ENCODE measurements at regions not wholly inside any gene's neighbourhood (a gene's known extent, or its start where the extent isn't known, plus 50 kb on each side); places are given as distances from the start of the nearest gene placed in this dataset.
"Not testable (repeated sequence)": the region's sequence is repeated elsewhere in the genome, so short reads cannot be mapped to it uniquely, and the experiment has no call there.

- intact Hi-C loops (cut with DNase I): no loop called here
- no peak for TF ChIP-seq EP300 (IDR thresholded peaks at IDR 0.05)
- no peak for TF ChIP-seq CTCF (IDR thresholded peaks at IDR 0.05)
- no peak for TF ChIP-seq POLR2AphosphoS5 (IDR thresholded peaks at IDR 0.05)
- TF ChIP-seq POLR2A (IDR thresholded peaks at IDR 0.05; ENCODE audit: low read depth): no peak
- Histone ChIP-seq H3K4me1 (no peaks in the 10 kb centered on the region), H3K27ac (replicated peaks in 1 of 4) (no peak overlapping the region), H3K9me3 (peaks cover 0 to 9% (median 0%) of the 10 kb centered on the region in 4 donors), H3K36me3 (no peaks in the 10 kb centered on the region), H3K4me3 (no peak overlapping the region), H3K27me3 (no peaks in the 10 kb centered on the region)
- DNase-seq (ENCODE audit: extremely low spot score): no peak
- WGBS: 55% methylated on average over 10 of the region's 10 CpGs
Observed at GRCh38 chr5:82984786-82985735, 92.1 kb downstream of the TMEM167A start.

- 83% methylated on average over 2 of the region's 2 CpGs for WGBS
- TF ChIP-seq POLR2AphosphoS5 (IDR thresholded peaks at IDR 0.05) (no peak), EP300 (IDR thresholded peaks at IDR 0.05) (no peak), POLR2A (IDR thresholded peaks at IDR 0.05; ENCODE audit: low read depth) (no peak), CTCF (IDR thresholded peaks at IDR 0.05) (no peak)
- no peaks in the 10 kb centered on the region for H3K4me1 ChIP-seq
- H3K27me3 ChIP-seq: no peaks in the 10 kb centered on the region
- no peaks in the 10 kb centered on the region for H3K36me3 ChIP-seq
- no peaks in the 10 kb centered on the region for H3K9me3 ChIP-seq
- intact Hi-C loops (cut with DNase I): no loop called here
- H3K4me3 ChIP-seq: no peak overlapping the region
- no peak overlapping the region for H3K27ac ChIP-seq (replicated peaks in 1 of 4)
- DNase-seq (ENCODE audit: extremely low spot score): no peak
Observed at GRCh38 chr5:82982846-82983245, 94.3 kb downstream of the TMEM167A start.

- H3K36me3 ChIP-seq; H3K27ac ChIP-seq (replicated peaks in 1 of 4); H3K4me3 ChIP-seq; DNase-seq (ENCODE audit: extremely low spot score); intact Hi-C loops (cut with DNase I); H3K4me1 ChIP-seq; H3K27me3 ChIP-seq: not testable (repeated sequence)
- peaks cover 0 to 12% (median 7%) of the 10 kb centered on the region in 4 donors for H3K9me3 ChIP-seq
Observed at GRCh38 chr5:82976887-82977286, 100.3 kb downstream of the TMEM167A start.

- H3K4me3 ChIP-seq: no peak overlapping the region
- H3K36me3 ChIP-seq: no peaks in the 10 kb centered on the region
- H3K27me3 ChIP-seq: no peaks in the 10 kb centered on the region
- intact Hi-C loops (cut with DNase I): no loop called here
- H3K9me3 ChIP-seq: peaks cover 0 to 12% (median 7%) of the 10 kb centered on the region in 4 donors
- no peak overlapping the region for H3K27ac ChIP-seq (replicated peaks in 1 of 4)
- 93% methylated on average over 5 of the region's 5 CpGs for WGBS
- no peak for DNase-seq (ENCODE audit: extremely low spot score)
- no peaks in the 10 kb centered on the region for H3K4me1 ChIP-seq
- no peak for TF ChIP-seq CTCF (IDR thresholded peaks at IDR 0.05)
- TF ChIP-seq EP300 (IDR thresholded peaks at IDR 0.05): no peak
Observed at GRCh38 chr5:82975812-82976211, 101.4 kb downstream of the TMEM167A start.

- peaks cover 0 to 12% (median 7%) of the 10 kb centered on the region in 4 donors for H3K9me3 ChIP-seq
- no peaks in the 10 kb centered on the region for H3K4me1 ChIP-seq
- no peak for TF ChIP-seq POLR2A (IDR thresholded peaks at IDR 0.05; ENCODE audit: low read depth)
- TF ChIP-seq CTCF (IDR thresholded peaks at IDR 0.05): no peak
- TF ChIP-seq POLR2AphosphoS5 (IDR thresholded peaks at IDR 0.05): no peak
- TF ChIP-seq EP300 (IDR thresholded peaks at IDR 0.05): no peak
- H3K27me3 ChIP-seq: no peaks in the 10 kb centered on the region
- no peaks in the 10 kb centered on the region for H3K36me3 ChIP-seq
- 82% methylated on average over 9 of the region's 9 CpGs for WGBS
- H3K4me3 ChIP-seq: no peak overlapping the region
- H3K27ac ChIP-seq (replicated peaks in 1 of 4): no peak overlapping the region
- DNase-seq (ENCODE audit: extremely low spot score): no peak
- intact Hi-C loops (cut with DNase I): no loop called here
Observed at GRCh38 chr5:82975396-82975795, 101.8 kb downstream of the TMEM167A start.

- DNase-seq (ENCODE audit: extremely low spot score); H3K36me3 ChIP-seq; H3K4me1 ChIP-seq; H3K27ac ChIP-seq (replicated peaks in 1 of 4); H3K27me3 ChIP-seq; H3K4me3 ChIP-seq; intact Hi-C loops (cut with DNase I): not testable (repeated sequence)
- 86% methylated on average over 2 of the region's 2 CpGs for WGBS
- H3K9me3 ChIP-seq: peaks cover 0 to 12% (median 7%) of the 10 kb centered on the region in 4 donors
Observed at GRCh38 chr5:82974346-82974745, 102.8 kb downstream of the TMEM167A start.
